Erythroblast (primary cell): ENCODE measurements at regions not wholly inside any gene's neighbourhood (a gene's known extent, or its start where the extent isn't known, plus 50 kb on each side); places are given as distances from the start of the nearest gene placed in this dataset.

ENCODE experiments used
- GATA1 ChIP-seq: IDR thresholded peaks from 2 replicates; pipeline ENCODE4 v1.6.1; 2011; ENCODE audit warnings: low read depth, mild to moderate bottlenecking, control low read depth, low read length, moderate library complexity
- POLR2A ChIP-seq: IDR thresholded peaks from 2 replicates; pipeline ENCODE4 v1.6.1; 2011; ENCODE audit warnings: mild to moderate bottlenecking, low read length

- TF ChIP-seq POLR2A (no peak), GATA1 (no peak)
These were observed 254.0 kb upstream of the RBMS1 start for GRCh38 chr2:160747501-160748170.
